Ishikawa (cell line): ENCODE measurements at regions not wholly inside any gene's neighbourhood (a gene's known extent, or its start where the extent isn't known, plus 50 kb on each side); places are given as distances from the start of the nearest gene placed in this dataset.

Experiments used
- CEBPB ChIP-seq: IDR thresholded peaks from 2 replicates; pipeline ENCODE4 v1.6.1; 2012
- CREB1 ChIP-seq: IDR thresholded peaks from 2 replicates; pipeline ENCODE4 v1.6.1; 2012; ENCODE audit warnings: low read depth
- EGR1 ChIP-seq: IDR thresholded peaks from 2 replicates; pipeline ENCODE4 v1.6.1; 2012
- EP300 ChIP-seq: IDR thresholded peaks from 2 replicates; pipeline ENCODE4 v1.6.1; 2012; ENCODE audit warnings: borderline replicate concordance
- FOXM1 ChIP-seq: IDR thresholded peaks from 2 replicates; pipeline ENCODE4 v1.6.1; 2012; ENCODE audit warnings: low read depth, borderline replicate concordance
- RAD21 ChIP-seq: IDR thresholded peaks from 2 replicates; pipeline ENCODE4 v1.6.1; 2012; ENCODE audit warnings: low read depth
- TAF1 ChIP-seq: IDR thresholded peaks from 2 replicates; pipeline ENCODE4 v1.6.1; 2012; ENCODE audit warnings: low read depth, mild to moderate bottlenecking
- TEAD4 ChIP-seq: IDR thresholded peaks from 2 replicates; pipeline ENCODE4 v1.6.1; 2012
- YY1 ChIP-seq: IDR thresholded peaks from 2 replicates; pipeline ENCODE4 v1.6.1; 2012; ENCODE audit warnings: low read depth
- ZBTB7A ChIP-seq: IDR thresholded peaks from 2 replicates; pipeline ENCODE4 v1.6.1; 2012; ENCODE audit warnings: low read depth
- TF ChIP-seq, protein P1 (sequence below): IDR thresholded peaks from 2 replicates; pipeline ENCODE4 v1.6.1; 2012; ENCODE audit warnings: low read depth, mild to moderate bottlenecking
- TF ChIP-seq, protein P2 (sequence below): IDR thresholded peaks from 2 replicates; pipeline ENCODE4 v1.6.1; 2012

DNA sequence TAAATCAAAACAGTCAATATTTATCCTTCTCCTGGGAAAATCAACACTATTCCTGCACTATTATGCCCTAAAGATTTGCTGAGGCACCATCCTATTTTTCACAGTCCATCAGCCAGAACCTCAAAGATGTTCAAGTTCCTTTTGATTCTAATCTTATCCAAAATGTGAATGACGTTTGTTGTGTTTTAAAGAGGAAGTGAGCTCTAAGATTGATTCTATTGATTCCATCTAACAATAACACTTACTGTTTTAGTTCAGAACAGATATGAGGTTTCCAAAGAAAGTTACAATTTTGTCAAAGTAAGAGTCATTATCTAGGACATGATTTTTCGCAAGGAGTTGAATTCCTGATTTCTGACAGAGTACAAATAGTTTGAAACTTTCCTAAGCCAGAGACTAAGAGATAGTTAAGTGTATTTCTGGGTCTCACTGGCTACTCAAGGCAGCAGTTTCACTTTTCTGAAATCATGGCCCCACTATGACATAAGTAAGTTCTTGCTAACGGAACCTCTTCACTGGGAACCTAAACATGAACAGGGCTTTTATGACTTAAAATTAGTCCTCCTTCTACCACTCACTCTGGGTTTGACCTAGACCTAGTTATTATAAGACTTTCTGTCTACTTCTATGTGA lies 84.7 kb downstream of the LHX9 start:
- TF ChIP-seq EGR1 = no peak
- TF ChIP-seq TEAD4 = no peak
- TF ChIP-seq YY1 = no peak
- TF ChIP-seq RAD21 = no peak
- TF ChIP-seq EP300 = no peak
- no peak for TF ChIP-seq ZBTB7A
- TF ChIP-seq CREB1 = no peak
- no peak for TF ChIP-seq FOXM1
- TF ChIP-seq, protein P1, sequence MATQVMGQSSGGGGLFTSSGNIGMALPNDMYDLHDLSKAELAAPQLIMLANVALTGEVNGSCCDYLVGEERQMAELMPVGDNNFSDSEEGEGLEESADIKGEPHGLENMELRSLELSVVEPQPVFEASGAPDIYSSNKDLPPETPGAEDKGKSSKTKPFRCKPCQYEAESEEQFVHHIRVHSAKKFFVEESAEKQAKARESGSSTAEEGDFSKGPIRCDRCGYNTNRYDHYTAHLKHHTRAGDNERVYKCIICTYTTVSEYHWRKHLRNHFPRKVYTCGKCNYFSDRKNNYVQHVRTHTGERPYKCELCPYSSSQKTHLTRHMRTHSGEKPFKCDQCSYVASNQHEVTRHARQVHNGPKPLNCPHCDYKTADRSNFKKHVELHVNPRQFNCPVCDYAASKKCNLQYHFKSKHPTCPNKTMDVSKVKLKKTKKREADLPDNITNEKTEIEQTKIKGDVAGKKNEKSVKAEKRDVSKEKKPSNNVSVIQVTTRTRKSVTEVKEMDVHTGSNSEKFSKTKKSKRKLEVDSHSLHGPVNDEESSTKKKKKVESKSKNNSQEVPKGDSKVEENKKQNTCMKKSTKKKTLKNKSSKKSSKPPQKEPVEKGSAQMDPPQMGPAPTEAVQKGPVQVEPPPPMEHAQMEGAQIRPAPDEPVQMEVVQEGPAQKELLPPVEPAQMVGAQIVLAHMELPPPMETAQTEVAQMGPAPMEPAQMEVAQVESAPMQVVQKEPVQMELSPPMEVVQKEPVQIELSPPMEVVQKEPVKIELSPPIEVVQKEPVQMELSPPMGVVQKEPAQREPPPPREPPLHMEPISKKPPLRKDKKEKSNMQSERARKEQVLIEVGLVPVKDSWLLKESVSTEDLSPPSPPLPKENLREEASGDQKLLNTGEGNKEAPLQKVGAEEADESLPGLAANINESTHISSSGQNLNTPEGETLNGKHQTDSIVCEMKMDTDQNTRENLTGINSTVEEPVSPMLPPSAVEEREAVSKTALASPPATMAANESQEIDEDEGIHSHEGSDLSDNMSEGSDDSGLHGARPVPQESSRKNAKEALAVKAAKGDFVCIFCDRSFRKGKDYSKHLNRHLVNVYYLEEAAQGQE = no peak
- no peak for TF ChIP-seq TAF1
- no peak for TF ChIP-seq CEBPB
- TF ChIP-seq, protein P2, sequence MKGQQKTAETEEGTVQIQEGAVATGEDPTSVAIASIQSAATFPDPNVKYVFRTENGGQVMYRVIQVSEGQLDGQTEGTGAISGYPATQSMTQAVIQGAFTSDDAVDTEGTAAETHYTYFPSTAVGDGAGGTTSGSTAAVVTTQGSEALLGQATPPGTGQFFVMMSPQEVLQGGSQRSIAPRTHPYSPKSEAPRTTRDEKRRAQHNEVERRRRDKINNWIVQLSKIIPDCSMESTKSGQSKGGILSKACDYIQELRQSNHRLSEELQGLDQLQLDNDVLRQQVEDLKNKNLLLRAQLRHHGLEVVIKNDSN = no peak
